ENCODE measurements at regions not wholly inside any gene's neighbourhood (a gene's known extent, or its start where the extent isn't known, plus 50 kb on each side); places are given as distances from the start of the nearest gene placed in this dataset.

- TF ChIP-seq ZNF462 (CRISPR knock-in tag; IDR thresholded peaks at IDR 0.05) (no peak), CREB1 (CRISPR knock-in tag; IDR thresholded peaks at IDR 0.05; ENCODE audit: low read depth) (no peak), ZNF331 (CRISPR knock-in tag; IDR thresholded peaks at IDR 0.05; ENCODE audit: low read depth) (no peak)
Observed at GRCh38 chr5:33275391-33275790, 165.4 kb upstream of the TARS1 start (continued).

GRCh38 chr5:33275921-33276627, 164.7 kb upstream of the TARS1 start:
- no peaks in the 10 kb centered on the region for H3K4me1 Mint-ChIP-seq
- Histone ChIP-seq H2AFZ (peak overlapping the region; percentile 10; the same call in 1 of the 2 replicates), H3K36me3 (ENCODE audit: insufficient read depth) (no peaks in the 10 kb centered on the region), H3K27me3 (ENCODE audit: insufficient read depth) (no peaks in the 10 kb centered on the region), H4K20me1 (replicated peaks; ENCODE audit: insufficient read depth) (no peaks in the 10 kb centered on the region), H3K4me3 (no peak overlapping the region), H3F3A (replicated peaks; ENCODE audit: low read depth) (no peaks in the 10 kb centered on the region), H3K9me2 (ENCODE audit: insufficient read depth) (no peaks in the 10 kb centered on the region), H3K4me2 (no peak overlapping the region), H3K79me2 (replicated peaks; ENCODE audit: insufficient read depth) (no peaks in the 10 kb centered on the region), H3K27ac (ENCODE audit: low read depth) (no peak overlapping the region), H3K4me1 (ENCODE audit: insufficient read depth) (no peaks in the 10 kb centered on the region)
- H3K27me3 Mint-ChIP-seq (ENCODE audit: insufficient read depth, low read depth, poor library complexity), result no peaks in the 10 kb centered on the region
- DNase-seq (ENCODE audit: low spot score) (no peak), ATAC-seq (no peak)
- no peaks in the 10 kb centered on the region for H3K36me3 Mint-ChIP-seq (ENCODE audit: low read depth)
- TF ChIP-seq JUNB (IDR thresholded peaks at IDR 0.05; ENCODE audit: unreplicated experiment) (no peak), REST (IDR thresholded peaks at IDR 0.05; ENCODE audit: unreplicated experiment) (no peak), EZH2phosphoT487 (IDR thresholded peaks at IDR 0.05; ENCODE audit: unreplicated experiment) (no peak), CREB1 (CRISPR knock-in tag; IDR thresholded peaks at IDR 0.05; ENCODE audit: low read depth) (no peak), POLR2AphosphoS5 (IDR thresholded peaks at IDR 0.05; ENCODE audit: low read depth) (no peak)
- no peak overlapping the region for H3K27ac Mint-ChIP-seq
- no peak overlapping the region for H3K4me3 Mint-ChIP-seq
- no peaks in the 10 kb centered on the region for H3K9me3 Mint-ChIP-seq

All from GM23338 (cell line).